T-helper 17 cell (primary cell): ENCODE measurements at regions not wholly inside any gene's neighbourhood (a gene's known extent, or its start where the extent isn't known, plus 50 kb on each side); places are given as distances from the start of the nearest gene placed in this dataset.
A peak's percentile ranks its signal among the peaks of the same experiment; 100 is the strongest.

Experiments used
- ATAC-seq: fragments of 150-1000 bp; cut with Tn5 transposase; 2 replicates; pipeline ENCODE4 v1.10.0; 2021; ENCODE audit warnings: mild to moderate bottlenecking, moderate library complexity
- DNase-seq, 3 donors: peaks; one replicate each; pipeline versions ENCODE4 v3.0.0 to v3.0.0-alpha.2; 2020 to 2021
- H3K9me3 ChIP-seq: one replicate; pipeline ENCODE4 v1.7.0; 2013; ENCODE audit warnings: low read length, mild to moderate bottlenecking; ENCODE audit not compliant: control insufficient read depth, poor library complexity, severe bottlenecking
- H3K27ac Mint-ChIP-seq: one replicate; pipeline ENCODE4 v1.8.0; 2022; ENCODE audit warnings: mild to moderate bottlenecking, moderate library complexity, mixed read lengths
- H3K27me3 Mint-ChIP-seq: one replicate; pipeline ENCODE4 v1.8.0; 2022; ENCODE audit warnings: mixed read lengths
- H3K36me3 Mint-ChIP-seq: one replicate; pipeline ENCODE4 v1.8.0; 2022; ENCODE audit warnings: low read depth, mixed read lengths
- H3K4me1 Mint-ChIP-seq: one replicate; pipeline ENCODE4 v1.8.0; 2022; ENCODE audit warnings: mild to moderate bottlenecking, mixed read lengths
- H3K4me3 Mint-ChIP-seq: one replicate; pipeline ENCODE4 v1.8.0; 2022; ENCODE audit warnings: mild to moderate bottlenecking, moderate library complexity, mixed read lengths

DNA sequence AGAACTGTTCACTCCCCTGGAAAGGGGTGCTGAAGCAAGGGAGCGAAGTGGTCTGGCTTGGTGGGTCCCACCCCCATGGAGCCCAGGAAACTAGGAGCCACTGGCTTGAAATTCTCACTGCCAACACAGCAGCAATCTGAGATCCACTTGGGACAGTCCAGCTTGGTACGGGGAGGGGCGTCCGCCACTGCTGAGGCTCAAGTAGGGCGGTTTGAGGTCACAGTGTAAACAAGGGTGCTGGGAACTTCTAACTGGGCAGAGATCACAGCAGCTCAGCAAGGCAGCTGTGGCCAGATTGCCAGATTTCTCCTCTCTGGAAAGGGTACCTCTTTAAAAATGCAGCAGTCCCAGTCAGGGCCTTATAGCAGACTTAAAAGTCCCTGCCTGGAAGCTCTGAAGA, 53.9 kb upstream of the GALNTL6 start:
- no peaks in the 10 kb centered on the region for H3K27me3 Mint-ChIP-seq
- no peaks in the 10 kb centered on the region for H3K9me3 ChIP-seq
- H3K4me3 Mint-ChIP-seq = no peak overlapping the region
- H3K36me3 Mint-ChIP-seq = no peaks in the 10 kb centered on the region
- H3K4me1 Mint-ChIP-seq = no peaks in the 10 kb centered on the region
- no peak overlapping the region for H3K27ac Mint-ChIP-seq
- DNase-seq = no peak
- no peak for ATAC-seq

DNA sequence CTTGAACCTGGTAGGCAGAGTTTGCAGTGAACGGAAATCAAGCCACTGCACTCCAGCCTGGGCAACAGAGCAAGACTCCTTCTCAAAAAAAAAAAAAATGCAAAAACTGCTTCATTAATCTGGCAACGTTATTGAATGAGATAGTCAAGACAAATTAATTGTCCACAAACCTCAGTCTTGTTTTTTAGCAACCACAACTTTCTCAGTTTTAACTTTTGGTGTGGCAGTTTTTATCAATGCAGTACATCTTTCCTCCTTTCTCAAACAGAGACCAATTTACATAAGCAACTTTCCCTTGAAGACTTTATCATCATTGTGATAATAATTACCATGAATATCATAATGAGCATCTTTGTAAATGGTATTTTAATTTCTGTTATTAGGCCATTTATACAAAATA, 61.7 kb upstream of the GALNTL6 start:
- Mint-ChIP-seq H3K36me3 (no peaks in the 10 kb centered on the region), H3K27ac (no peak overlapping the region), H3K4me1 (no peaks in the 10 kb centered on the region), H3K27me3 (no peaks in the 10 kb centered on the region), H3K4me3 (no peak overlapping the region)
- DNase-seq (no peak), ATAC-seq (no peak)
- H3K9me3 ChIP-seq = no peaks in the 10 kb centered on the region

DNA sequence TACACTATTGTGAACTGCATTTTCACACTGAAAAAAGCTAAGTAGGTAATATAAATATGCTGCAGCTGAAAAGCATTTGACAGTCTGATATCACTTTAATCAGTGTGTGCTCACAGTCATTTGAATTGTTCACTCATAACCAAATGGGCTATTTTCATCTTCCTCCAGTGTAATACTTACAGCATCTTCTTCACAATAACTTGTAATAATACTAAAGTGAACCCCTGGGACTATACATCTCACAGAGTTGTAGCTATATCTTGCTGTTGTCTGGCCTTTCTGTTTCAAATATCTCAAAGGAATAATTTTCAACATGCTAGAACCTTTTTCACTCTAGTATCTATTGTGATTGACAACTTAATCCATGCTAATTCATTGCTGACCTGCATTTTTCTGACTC, 66.8 kb upstream of the GALNTL6 start:
- no peak for ATAC-seq
- H3K27ac Mint-ChIP-seq = no peak overlapping the region
- H3K4me1 Mint-ChIP-seq = no peaks in the 10 kb centered on the region
- H3K9me3 ChIP-seq = no peaks in the 10 kb centered on the region
- no peak overlapping the region for H3K4me3 Mint-ChIP-seq
- H3K27me3 Mint-ChIP-seq = no peaks in the 10 kb centered on the region
- DNase-seq = no peak
- no peaks in the 10 kb centered on the region for H3K36me3 Mint-ChIP-seq

DNA sequence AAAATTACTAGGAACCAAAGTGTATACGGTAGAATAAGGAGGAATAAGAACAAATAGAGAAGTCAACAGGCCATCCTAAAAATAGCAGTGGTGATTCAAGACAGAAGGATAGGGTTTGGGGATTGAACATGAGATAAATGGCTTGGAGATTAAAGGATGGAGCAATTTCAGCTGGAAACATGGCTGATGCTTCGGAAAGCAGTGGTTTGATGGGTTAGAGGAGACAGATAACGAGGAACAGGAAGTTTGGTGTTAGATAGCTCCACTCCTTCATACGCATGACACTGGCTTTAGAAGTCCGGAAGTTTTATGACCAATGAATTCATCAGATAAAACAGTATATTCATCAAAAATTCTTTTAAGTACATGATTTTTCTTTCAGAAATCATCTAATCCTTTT, 70.8 kb upstream of the GALNTL6 start:
- H3K9me3 ChIP-seq = no peaks in the 10 kb centered on the region
- Mint-ChIP-seq H3K27me3 (no peaks in the 10 kb centered on the region), H3K4me1 (no peaks in the 10 kb centered on the region), H3K4me3 (no peak overlapping the region), H3K36me3 (no peaks in the 10 kb centered on the region), H3K27ac (no peak overlapping the region)
- DNase-seq = no peak
- ATAC-seq = no peak

DNA sequence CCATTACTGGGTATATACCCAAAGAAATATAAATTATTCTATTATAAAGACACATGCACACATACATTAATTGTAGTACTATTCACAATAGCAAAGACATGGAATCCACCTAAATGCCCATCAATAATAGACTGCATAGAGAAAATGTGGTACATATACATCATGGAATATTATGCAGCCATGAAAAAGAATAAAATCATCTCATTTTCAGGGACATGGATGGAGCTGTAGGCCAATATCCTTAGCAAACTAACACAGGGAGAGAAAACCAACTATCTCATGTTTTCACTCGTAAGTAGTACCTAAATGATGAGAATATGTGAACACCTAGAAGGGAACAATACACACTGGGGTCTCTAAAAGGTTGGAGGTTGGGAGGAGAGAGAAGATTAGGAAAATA, 86.0 kb upstream of the GALNTL6 start:
- no peaks in the 10 kb centered on the region for H3K36me3 Mint-ChIP-seq
- no peak overlapping the region for H3K27ac Mint-ChIP-seq
- H3K27me3 Mint-ChIP-seq = no peaks in the 10 kb centered on the region
- no peak overlapping the region for H3K4me3 Mint-ChIP-seq
- no peaks in the 10 kb centered on the region for H3K4me1 Mint-ChIP-seq
- ATAC-seq (no peak), DNase-seq (no peak)
- peaks cover 3% of the 10 kb centered on the region for H3K9me3 ChIP-seq

DNA sequence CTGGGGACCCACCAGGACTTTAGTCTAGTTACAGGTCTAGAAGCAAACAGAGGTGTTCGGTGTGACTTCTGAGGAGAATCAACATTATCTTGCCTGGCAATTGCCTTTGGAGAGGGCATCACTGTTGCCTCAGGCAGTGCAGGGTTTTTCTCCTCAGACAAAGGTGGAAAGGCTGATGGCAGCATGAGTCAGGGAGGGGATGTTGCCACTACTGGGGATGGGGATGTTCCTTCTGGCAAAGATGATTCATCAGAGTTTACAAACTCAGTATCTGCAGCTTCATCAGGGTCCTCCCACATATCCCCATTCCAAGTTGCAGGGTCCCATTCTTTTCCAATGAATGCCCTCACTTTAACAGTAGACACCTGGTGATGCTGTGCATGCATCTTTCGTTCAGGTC, 91.3 kb upstream of the GALNTL6 start:
- ATAC-seq (no peak), DNase-seq (no peak)
- peaks cover 3% of the 10 kb centered on the region for H3K9me3 ChIP-seq
- no peak overlapping the region for H3K27ac Mint-ChIP-seq
- no peaks in the 10 kb centered on the region for H3K4me1 Mint-ChIP-seq
- H3K4me3 Mint-ChIP-seq = no peak overlapping the region
- H3K36me3 Mint-ChIP-seq = no peaks in the 10 kb centered on the region
- H3K27me3 Mint-ChIP-seq = no peaks in the 10 kb centered on the region

DNA sequence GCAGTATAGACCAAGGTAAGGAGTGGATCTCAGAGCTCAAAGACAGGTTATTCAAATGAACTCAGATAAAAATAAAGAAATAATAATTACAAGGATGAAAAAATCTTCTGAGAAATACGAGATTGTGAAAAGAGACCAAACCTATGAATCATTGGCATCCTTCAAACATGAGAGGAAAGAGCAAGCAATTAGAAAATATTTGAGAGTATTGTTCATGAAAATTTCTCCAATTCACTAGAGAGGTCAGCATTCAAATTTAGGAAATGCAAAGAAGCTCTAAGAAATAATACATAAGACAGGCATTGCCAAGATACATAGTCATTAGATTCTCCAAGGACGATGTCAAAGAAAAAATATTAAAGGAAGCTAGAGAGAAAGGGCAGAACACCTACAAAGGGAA, 93.5 kb upstream of the GALNTL6 start:
- Mint-ChIP-seq H3K27me3 (no peaks in the 10 kb centered on the region), H3K4me3 (no peak overlapping the region), H3K36me3 (no peaks in the 10 kb centered on the region), H3K27ac (no peak overlapping the region), H3K4me1 (no peaks in the 10 kb centered on the region)
- H3K9me3 ChIP-seq = peaks cover 3% of the 10 kb centered on the region
- ATAC-seq (no peak), DNase-seq (no peak)

DNA sequence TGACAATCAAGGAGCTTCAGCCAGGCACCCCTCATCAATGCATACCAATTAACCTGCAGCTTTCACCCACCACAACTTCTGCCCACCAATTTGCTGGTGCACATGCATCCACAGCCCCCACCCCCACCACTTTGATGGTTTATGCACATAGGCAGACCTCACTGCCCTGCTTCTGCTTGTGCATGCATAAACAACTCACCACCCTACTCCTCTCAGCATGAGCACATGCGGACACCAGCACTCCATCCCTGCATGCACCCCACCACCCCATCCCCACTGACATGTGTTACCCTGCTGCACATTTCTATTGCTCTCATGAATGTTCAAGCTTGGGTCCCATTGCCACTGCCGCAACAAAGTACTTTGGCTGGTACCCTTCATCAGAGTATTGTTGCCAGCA, 94.5 kb upstream of the GALNTL6 start:
- no peak for ATAC-seq
- peaks cover 3% of the 10 kb centered on the region for H3K9me3 ChIP-seq
- Mint-ChIP-seq H3K27me3 (no peaks in the 10 kb centered on the region), H3K4me1 (no peaks in the 10 kb centered on the region), H3K27ac (no peak overlapping the region), H3K4me3 (no peak overlapping the region), H3K36me3 (no peaks in the 10 kb centered on the region)
- no peak for DNase-seq

DNA sequence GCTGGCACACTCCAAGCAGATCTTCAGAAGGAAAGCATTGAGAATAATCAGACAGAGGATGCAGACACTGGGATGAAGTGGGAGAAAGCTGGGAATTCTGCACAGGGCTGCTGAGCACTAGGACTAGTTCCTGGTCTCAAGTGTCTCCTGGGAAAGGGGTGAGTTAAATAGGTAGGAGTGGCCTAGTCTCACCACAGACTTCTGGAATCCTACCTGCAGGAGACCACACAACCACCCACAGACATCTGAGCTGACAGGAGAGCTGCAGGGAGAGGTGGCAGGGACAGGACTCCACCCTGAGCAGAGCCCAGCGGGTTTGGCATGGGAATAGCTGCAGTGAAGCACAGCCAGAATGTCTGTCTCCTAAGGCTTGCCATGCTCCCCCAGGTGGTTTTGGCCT, 95.1 kb upstream of the GALNTL6 start:
- no peaks in the 10 kb centered on the region for H3K4me1 Mint-ChIP-seq
- ATAC-seq (no peak), DNase-seq (no peak)
- peaks cover 3% of the 10 kb centered on the region for H3K9me3 ChIP-seq
- no peaks in the 10 kb centered on the region for H3K36me3 Mint-ChIP-seq
- H3K4me3 Mint-ChIP-seq = no peak overlapping the region
- no peaks in the 10 kb centered on the region for H3K27me3 Mint-ChIP-seq
- no peak overlapping the region for H3K27ac Mint-ChIP-seq

DNA sequence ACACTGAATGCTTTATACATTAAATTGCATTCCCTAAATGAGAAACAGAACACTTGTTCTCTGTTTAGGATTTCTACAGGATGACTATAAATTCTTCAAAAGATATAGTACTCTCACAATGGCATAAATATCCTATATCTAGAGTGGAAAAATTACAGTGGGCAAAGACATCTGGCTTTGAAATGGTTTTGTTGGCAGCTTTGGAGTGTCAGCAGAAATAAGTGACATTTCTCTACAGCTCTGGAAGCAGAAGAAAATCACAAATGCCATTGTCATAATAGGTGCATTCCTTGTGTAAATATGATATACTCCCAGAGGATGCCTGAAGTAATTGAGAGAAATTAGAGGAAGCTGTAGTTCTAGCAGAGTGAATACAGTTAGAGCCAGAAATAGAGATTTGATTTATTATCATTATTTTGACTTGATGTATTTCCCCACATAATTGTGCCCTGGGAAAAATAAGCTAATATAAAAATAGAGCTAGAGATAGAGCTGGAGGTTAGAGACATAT, 95.9 kb upstream of the GALNTL6 start:
- no peak overlapping the region for H3K27ac Mint-ChIP-seq
- ATAC-seq (no peak), DNase-seq (no peak)
- peaks cover 3% of the 10 kb centered on the region for H3K9me3 ChIP-seq
- no peaks in the 10 kb centered on the region for H3K4me1 Mint-ChIP-seq
- no peaks in the 10 kb centered on the region for H3K36me3 Mint-ChIP-seq
- H3K27me3 Mint-ChIP-seq = no peaks in the 10 kb centered on the region
- no peak overlapping the region for H3K4me3 Mint-ChIP-seq

DNA sequence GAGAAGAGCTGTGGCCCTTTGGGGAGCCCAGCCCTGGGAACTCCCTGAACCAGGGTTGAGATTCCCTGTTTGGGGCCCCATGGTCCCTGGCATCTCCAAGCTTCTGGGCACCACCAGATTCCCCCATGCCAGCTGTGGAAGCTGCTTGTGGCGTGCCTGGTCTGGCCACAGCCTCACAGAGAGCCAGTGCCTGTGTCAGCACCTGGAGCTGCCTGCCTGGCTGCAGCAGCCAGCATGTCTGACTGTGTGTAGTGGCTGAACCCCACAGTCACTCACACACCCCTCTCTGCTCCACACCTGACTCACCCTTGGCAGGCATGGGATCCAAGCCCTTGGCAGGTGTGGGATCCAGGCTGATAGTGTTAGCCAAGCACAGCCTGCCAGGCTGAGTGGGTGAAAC, 97.2 kb upstream of the GALNTL6 start:
- H3K4me1 Mint-ChIP-seq = no peaks in the 10 kb centered on the region
- no peaks in the 10 kb centered on the region for H3K36me3 Mint-ChIP-seq
- DNase-seq (no peak), ATAC-seq (no peak)
- H3K27ac Mint-ChIP-seq = no peak overlapping the region
- no peak overlapping the region for H3K4me3 Mint-ChIP-seq
- H3K9me3 ChIP-seq = peaks cover 3% of the 10 kb centered on the region
- H3K27me3 Mint-ChIP-seq = no peaks in the 10 kb centered on the region

DNA sequence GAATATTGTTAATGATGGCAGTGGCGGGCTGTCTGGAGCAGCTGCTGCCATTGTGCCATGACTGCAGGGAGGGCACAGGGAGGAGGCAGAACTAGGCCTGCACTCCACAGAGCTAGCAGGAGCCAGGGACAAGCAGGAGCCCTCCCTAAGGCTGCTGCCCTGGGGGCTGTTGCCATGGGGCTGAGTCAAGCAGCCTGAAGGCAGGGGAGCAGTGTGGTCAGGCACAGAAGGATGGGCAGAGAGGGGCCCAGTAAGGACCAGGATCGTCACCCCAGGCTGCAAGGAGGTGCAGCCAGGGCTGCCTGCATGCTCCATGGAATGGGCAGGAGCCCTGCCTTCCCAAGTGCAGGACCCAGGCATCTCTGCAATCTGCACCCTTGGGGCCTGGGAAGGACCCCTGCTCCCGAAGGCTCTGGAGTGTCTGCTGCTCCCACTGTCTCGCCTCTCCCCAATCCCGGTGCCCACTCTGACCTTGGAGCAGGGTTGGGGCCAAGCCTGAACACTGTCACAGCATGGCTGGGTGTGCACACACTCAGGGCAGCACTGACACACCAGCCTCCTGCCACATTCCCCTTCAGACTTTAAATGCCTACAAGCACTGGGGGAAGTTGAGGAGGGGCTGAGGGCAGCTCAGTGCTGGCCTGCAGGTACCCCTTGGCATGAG, 98.3 kb upstream of the GALNTL6 start:
- peaks cover 3% of the 10 kb centered on the region for H3K9me3 ChIP-seq
- Mint-ChIP-seq H3K27me3 (no peaks in the 10 kb centered on the region), H3K4me1 (no peaks in the 10 kb centered on the region), H3K27ac (no peak overlapping the region), H3K4me3 (peak overlapping the region; percentile 45), H3K36me3 (no peaks in the 10 kb centered on the region)
- DNase-seq (no peak), ATAC-seq (no peak)

DNA sequence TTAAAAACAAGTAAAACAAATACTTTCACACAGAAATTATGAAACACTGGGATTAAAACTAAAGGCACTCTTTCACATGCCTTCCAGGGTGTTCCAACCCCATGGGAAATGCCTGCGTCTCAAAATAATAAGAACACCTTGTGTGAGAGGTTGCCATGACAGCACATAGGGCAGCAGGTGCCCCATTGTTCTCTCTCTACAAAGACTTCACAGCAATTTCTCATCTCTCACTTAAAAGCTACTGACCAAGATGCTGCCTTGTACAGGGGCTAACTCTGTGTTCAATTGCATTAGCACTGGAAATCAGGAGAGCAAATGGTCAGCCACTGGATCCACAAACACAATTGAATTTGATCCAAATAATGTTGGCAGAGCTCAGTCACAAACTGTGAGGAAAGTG, 102.5 kb upstream of the GALNTL6 start:
- Mint-ChIP-seq H3K4me3 (no peak overlapping the region), H3K36me3 (no peaks in the 10 kb centered on the region), H3K27ac (no peak overlapping the region), H3K4me1 (no peaks in the 10 kb centered on the region), H3K27me3 (no peaks in the 10 kb centered on the region)
- DNase-seq = no peak
- H3K9me3 ChIP-seq = no peaks in the 10 kb centered on the region
- ATAC-seq = no peak

DNA sequence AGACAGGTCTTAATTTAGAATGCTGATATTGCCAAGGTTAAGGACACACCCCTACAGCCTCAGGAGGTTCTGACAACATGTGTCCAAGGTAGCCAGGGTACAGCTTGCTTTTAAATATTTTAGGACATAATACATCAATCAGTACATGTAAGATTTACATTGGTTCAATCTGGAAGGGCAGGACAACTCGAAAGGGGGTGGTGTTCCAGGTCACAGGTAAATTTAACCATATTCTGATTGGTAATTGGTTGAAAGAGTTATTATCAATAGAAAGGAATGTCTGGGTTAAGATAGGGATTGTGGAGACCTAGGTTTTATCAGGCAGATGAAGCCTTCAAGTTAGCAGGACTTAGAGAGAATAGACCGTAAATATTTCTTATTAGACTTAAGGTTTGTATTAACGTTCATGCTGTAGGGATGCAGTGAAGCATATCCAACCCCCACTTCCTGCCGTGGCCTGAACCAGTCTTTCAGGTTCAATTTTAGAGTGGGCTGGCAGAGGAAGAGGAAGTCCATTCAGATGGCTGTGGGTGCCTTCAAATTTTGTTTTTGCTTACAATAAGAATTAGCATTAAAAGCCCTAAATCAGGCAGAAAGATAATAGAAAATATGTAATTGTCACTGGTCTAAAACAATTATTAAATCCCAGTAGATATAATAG, 136.5 kb upstream of the GALNTL6 start:
- Mint-ChIP-seq H3K4me3 (no peak overlapping the region), H3K27ac (no peak overlapping the region), H3K4me1 (no peaks in the 10 kb centered on the region), H3K27me3 (no peaks in the 10 kb centered on the region), H3K36me3 (no peaks in the 10 kb centered on the region)
- H3K9me3 ChIP-seq = no peaks in the 10 kb centered on the region
- DNase-seq = no peak
- no peak for ATAC-seq
